ENCODE measurements at regions not wholly inside any gene's neighbourhood (a gene's known extent, or its start where the extent isn't known, plus 50 kb on each side); places are given as distances from the start of the nearest gene placed in this dataset.

GRCh38 chr3:30350011-30350410 is 256.4 kb upstream of the TGFBR2 start:
- no peak for TF ChIP-seq SIX5 (IDR thresholded peaks at IDR 0.05; ENCODE audit: low read depth, low read length)
- no peak for TF ChIP-seq POLR2AphosphoS5 (IDR thresholded peaks at IDR 0.05; ENCODE audit: low read depth, low read length)
- no peak for TF ChIP-seq CTCF (IDR thresholded peaks at IDR 0.05; ENCODE audit: control extremely low read depth in 1 of 3, insufficient read depth in 1 of 3, low read depth in 1 of 3, low read length in 3 of 3)
- TF ChIP-seq POLR2A (IDR thresholded peaks at IDR 0.05; ENCODE audit: control extremely low read depth in 1 of 2, low read depth in 2 of 2, low read length in 2 of 2), result no peak
- no peak for TF ChIP-seq MAFK (IDR thresholded peaks at IDR 0.05; ENCODE audit: low read depth, low read length)
- no peak for TF ChIP-seq ATF3 (IDR thresholded peaks at IDR 0.05; ENCODE audit: insufficient read depth, low read depth, low read length)
- TF ChIP-seq BACH1 (IDR thresholded peaks at IDR 0.05; ENCODE audit: low read length), result no peak
- TF ChIP-seq JUND (IDR thresholded peaks at IDR 0.05; ENCODE audit: low read length), result no peak
